SK-N-SH treated with all-trans-retinoic acid at 6 μM for 48 hours (cell line): ENCODE measurements at regions not wholly inside any gene's neighbourhood (a gene's known extent, or its start where the extent isn't known, plus 50 kb on each side); places are given as distances from the start of the nearest gene placed in this dataset.
A peak's percentile ranks its signal among the peaks of the same experiment; 100 is the strongest.

Experiments
- ATAC-seq: fragments of 200-7000 bp; cut with Tn5 transposase; 3 replicates; pipeline ENCODE4 v1.9.1; 2020; ENCODE audit warnings: mild to moderate bottlenecking, moderate library complexity
- BACH2 ChIP-seq: fragments of 250-450 bp; sonication (Bioruptor Pico); IDR thresholded peaks from 2 replicates; pipeline ENCODE4 v1.9.0; 2021; ENCODE audit warnings: mild to moderate bottlenecking, borderline replicate concordance
- CSDC2 ChIP-seq: fragments of 250-450 bp; sonication (Bioruptor Pico); IDR thresholded peaks from 2 replicates; pipeline ENCODE4 v1.5.0; 2020; ENCODE audit warnings: mild to moderate bottlenecking, moderate library complexity
- ESRRG ChIP-seq: fragments of 250-450 bp; sonication (Bioruptor Pico); IDR thresholded peaks from 2 replicates; pipeline ENCODE4 v1.6.1; 2021; ENCODE audit warnings: mild to moderate bottlenecking
- GLIS3 ChIP-seq: fragments of 250-450 bp; sonication (Bioruptor Pico); IDR thresholded peaks from 2 replicates; pipeline ENCODE4 v1.5.0; 2020; ENCODE audit warnings: mild to moderate bottlenecking, moderate library complexity
- ISL1 ChIP-seq: fragments of 250-450 bp; sonication (Bioruptor Pico); IDR thresholded peaks from 2 replicates; pipeline ENCODE4 v2.1.2; 2022; ENCODE audit warnings: mild to moderate bottlenecking, moderate library complexity
- OSR1 ChIP-seq: fragments of 250-450 bp; sonication (Bioruptor Pico); IDR thresholded peaks from 2 replicates; pipeline ENCODE4 v1.8.0; 2022; ENCODE audit warnings: moderate library complexity, mild to moderate bottlenecking, inconsistent platforms
- PPARA ChIP-seq: fragments of 250-450 bp; sonication (Bioruptor Pico); IDR thresholded peaks from 2 replicates; pipeline ENCODE4 v1.5.0; 2020; ENCODE audit warnings: mild to moderate bottlenecking, borderline replicate concordance
- TOX ChIP-seq: fragments of 250-450 bp; sonication (Bioruptor Pico); IDR thresholded peaks from 2 replicates; pipeline ENCODE4 v1.8.0; 2021; ENCODE audit warnings: mild to moderate bottlenecking, moderate library complexity, borderline replicate concordance
- ZC3H10 ChIP-seq: fragments of 250-450 bp; sonication (Bioruptor Pico); IDR thresholded peaks from 2 replicates; pipeline ENCODE4 v1.5.1; 2021; ENCODE audit warnings: mild to moderate bottlenecking, moderate library complexity
- ZNF565 ChIP-seq: fragments of 450-650 bp; formaldehyde crosslinking; conservative IDR thresholded peaks from 2 replicates; pipeline ENCODE4 v1.5.0; 2020; ENCODE audit warnings: low read depth, mild to moderate bottlenecking, moderate library complexity
- ZNF70 ChIP-seq: fragments of 450-650 bp; formaldehyde crosslinking; IDR thresholded peaks from 2 replicates; pipeline ENCODE4 v1.5.0; 2020; ENCODE audit warnings: mild to moderate bottlenecking, moderate library complexity
- ZNF8 ChIP-seq: fragments of 450-650 bp; formaldehyde crosslinking; IDR thresholded peaks from 2 replicates; pipeline ENCODE4 v1.5.0; 2020; ENCODE audit warnings: mild to moderate bottlenecking, moderate library complexity
- TF ChIP-seq, protein P1 (sequence below): fragments of 250-450 bp; sonication (Bioruptor Pico); IDR thresholded peaks from 2 replicates; pipeline ENCODE4 v1.5.1; 2020; ENCODE audit warnings: low read depth, mild to moderate bottlenecking, moderate library complexity
- TF ChIP-seq, protein P2 (sequence below): fragments of 250-450 bp; sonication (Bioruptor Pico); IDR thresholded peaks from 2 replicates; pipeline ENCODE4 v1.5.0; 2020; ENCODE audit warnings: mild to moderate bottlenecking, moderate library complexity
- TF ChIP-seq, protein P3 (sequence below): fragments of 250-450 bp; sonication (Bioruptor Pico); IDR thresholded peaks from 2 replicates; pipeline ENCODE4 v1.5.1; 2021; ENCODE audit warnings: mild to moderate bottlenecking, moderate library complexity
- TF ChIP-seq, protein P4 (sequence below): fragments of 250-450 bp; sonication (Bioruptor Pico); IDR thresholded peaks from 2 replicates; pipeline ENCODE4 v1.8.0; 2021; ENCODE audit warnings: low read depth, mild to moderate bottlenecking, moderate library complexity, borderline replicate concordance
- TF ChIP-seq, protein P5 (sequence below): fragments of 250-450 bp; sonication (Bioruptor Pico); IDR thresholded peaks from 2 replicates; pipeline ENCODE4 v1.8.0; 2020; ENCODE audit warnings: mild to moderate bottlenecking, moderate library complexity, borderline replicate concordance

DNA sequence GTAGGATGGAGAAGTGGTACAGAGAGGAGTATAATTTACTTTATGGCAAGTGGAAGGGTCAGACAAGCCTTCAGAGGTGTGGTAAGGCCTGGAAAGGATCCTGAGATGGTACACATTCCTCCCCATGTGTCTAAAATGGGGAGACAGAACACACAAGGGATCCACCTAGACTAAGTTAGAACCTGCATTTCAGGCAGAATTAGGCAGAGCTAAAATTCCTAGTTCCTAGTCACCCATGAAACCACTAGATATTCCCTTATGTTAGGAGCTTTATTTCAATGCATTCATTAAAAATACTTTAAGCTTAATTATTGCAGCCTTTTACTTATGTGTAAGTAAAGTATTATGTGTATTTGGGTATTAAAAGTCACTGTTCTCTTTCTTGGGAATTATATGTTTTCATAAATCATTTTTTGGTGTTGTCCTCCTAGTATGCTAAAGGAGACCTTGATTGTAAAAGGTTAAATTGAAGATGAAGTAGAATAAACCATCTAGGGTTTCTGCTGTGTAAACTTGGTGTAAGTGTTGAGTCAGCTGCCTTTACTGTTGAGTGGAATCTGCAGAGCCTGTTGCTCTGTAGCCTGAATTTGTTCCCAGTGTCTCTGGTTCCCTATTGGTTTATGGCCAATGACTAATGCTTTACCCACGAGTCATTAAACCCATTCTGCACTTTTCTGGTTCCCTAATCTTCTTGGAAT, 423.2 kb downstream of the ATP23 start:
- TF ChIP-seq OSR1 (CRISPR knock-in tag) (no peak), TOX (CRISPR knock-in tag) (no peak), GLIS3 (CRISPR knock-in tag) (no peak), CSDC2 (CRISPR knock-in tag) (no peak), ESRRG (CRISPR knock-in tag) (no peak), ZNF70 (no peak), ZNF565 (CRISPR knock-in tag) (no peak), PPARA (CRISPR knock-in tag) (no peak), ISL1 (no peak)
- TF ChIP-seq, protein P1, sequence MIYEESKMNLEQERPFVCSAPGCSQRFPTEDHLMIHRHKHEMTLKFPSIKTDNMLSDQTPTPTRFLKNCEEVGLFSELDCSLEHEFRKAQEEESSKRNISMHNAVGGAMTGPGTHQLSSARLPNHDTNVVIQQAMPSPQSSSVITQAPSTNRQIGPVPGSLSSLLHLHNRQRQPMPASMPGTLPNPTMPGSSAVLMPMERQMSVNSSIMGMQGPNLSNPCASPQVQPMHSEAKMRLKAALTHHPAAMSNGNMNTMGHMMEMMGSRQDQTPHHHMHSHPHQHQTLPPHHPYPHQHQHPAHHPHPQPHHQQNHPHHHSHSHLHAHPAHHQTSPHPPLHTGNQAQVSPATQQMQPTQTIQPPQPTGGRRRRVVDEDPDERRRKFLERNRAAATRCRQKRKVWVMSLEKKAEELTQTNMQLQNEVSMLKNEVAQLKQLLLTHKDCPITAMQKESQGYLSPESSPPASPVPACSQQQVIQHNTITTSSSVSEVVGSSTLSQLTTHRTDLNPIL (CRISPR knock-in tag) = no peak
- TF ChIP-seq, protein P2, sequence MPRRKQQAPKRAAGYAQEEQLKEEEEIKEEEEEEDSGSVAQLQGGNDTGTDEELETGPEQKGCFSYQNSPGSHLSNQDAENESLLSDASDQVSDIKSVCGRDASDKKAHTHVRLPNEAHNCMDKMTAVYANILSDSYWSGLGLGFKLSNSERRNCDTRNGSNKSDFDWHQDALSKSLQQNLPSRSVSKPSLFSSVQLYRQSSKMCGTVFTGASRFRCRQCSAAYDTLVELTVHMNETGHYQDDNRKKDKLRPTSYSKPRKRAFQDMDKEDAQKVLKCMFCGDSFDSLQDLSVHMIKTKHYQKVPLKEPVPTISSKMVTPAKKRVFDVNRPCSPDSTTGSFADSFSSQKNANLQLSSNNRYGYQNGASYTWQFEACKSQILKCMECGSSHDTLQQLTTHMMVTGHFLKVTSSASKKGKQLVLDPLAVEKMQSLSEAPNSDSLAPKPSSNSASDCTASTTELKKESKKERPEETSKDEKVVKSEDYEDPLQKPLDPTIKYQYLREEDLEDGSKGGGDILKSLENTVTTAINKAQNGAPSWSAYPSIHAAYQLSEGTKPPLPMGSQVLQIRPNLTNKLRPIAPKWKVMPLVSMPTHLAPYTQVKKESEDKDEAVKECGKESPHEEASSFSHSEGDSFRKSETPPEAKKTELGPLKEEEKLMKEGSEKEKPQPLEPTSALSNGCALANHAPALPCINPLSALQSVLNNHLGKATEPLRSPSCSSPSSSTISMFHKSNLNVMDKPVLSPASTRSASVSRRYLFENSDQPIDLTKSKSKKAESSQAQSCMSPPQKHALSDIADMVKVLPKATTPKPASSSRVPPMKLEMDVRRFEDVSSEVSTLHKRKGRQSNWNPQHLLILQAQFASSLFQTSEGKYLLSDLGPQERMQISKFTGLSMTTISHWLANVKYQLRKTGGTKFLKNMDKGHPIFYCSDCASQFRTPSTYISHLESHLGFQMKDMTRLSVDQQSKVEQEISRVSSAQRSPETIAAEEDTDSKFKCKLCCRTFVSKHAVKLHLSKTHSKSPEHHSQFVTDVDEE (CRISPR knock-in tag) = no peak
- TF ChIP-seq, protein P3, sequence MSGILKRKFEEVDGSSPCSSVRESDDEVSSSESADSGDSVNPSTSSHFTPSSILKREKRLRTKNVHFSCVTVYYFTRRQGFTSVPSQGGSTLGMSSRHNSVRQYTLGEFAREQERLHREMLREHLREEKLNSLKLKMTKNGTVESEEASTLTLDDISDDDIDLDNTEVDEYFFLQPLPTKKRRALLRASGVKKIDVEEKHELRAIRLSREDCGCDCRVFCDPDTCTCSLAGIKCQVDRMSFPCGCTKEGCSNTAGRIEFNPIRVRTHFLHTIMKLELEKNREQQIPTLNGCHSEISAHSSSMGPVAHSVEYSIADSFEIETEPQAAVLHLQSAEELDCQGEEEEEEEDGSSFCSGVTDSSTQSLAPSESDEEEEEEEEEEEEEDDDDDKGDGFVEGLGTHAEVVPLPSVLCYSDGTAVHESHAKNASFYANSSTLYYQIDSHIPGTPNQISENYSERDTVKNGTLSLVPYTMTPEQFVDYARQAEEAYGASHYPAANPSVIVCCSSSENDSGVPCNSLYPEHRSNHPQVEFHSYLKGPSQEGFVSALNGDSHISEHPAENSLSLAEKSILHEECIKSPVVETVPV (CRISPR knock-in tag) = no peak
- TF ChIP-seq, protein P4, sequence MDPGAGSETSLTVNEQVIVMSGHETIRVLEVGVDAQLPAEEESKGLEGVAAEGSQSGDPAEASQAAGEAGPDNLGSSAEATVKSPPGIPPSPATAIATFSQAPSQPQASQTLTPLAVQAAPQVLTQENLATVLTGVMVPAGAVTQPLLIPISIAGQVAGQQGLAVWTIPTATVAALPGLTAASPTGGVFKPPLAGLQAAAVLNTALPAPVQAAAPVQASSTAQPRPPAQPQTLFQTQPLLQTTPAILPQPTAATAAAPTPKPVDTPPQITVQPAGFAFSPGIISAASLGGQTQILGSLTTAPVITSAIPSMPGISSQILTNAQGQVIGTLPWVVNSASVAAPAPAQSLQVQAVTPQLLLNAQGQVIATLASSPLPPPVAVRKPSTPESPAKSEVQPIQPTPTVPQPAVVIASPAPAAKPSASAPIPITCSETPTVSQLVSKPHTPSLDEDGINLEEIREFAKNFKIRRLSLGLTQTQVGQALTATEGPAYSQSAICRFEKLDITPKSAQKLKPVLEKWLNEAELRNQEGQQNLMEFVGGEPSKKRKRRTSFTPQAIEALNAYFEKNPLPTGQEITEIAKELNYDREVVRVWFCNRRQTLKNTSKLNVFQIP = no peak
- TF ChIP-seq, all 23 proteins: peak for 0
- peak; percentile 94 for ATAC-seq

DNA sequence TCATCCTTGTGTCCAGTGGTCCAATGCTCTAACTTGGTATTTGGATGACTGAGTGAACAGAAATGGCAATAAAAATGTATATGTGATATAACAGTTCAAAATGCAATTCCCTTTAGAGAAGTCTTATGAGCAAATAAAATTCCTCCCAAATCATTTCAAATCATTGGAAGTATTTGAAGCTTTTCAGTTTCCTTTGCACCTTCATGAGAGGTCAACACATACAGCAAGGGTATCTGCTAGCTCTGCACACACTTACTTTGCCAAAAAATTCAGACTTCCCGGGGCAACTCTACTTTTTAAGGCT, 423.7 kb downstream of the ATP23 start:
- ATAC-seq = peak; percentile 32; the same call in 2 of the 3 replicates
- no peak for TF ChIP-seq ESRRG (CRISPR knock-in tag)
- TF ChIP-seq, protein P1 (CRISPR knock-in tag) = no peak
- no peak for TF ChIP-seq ZC3H10
- TF ChIP-seq, protein P5, sequence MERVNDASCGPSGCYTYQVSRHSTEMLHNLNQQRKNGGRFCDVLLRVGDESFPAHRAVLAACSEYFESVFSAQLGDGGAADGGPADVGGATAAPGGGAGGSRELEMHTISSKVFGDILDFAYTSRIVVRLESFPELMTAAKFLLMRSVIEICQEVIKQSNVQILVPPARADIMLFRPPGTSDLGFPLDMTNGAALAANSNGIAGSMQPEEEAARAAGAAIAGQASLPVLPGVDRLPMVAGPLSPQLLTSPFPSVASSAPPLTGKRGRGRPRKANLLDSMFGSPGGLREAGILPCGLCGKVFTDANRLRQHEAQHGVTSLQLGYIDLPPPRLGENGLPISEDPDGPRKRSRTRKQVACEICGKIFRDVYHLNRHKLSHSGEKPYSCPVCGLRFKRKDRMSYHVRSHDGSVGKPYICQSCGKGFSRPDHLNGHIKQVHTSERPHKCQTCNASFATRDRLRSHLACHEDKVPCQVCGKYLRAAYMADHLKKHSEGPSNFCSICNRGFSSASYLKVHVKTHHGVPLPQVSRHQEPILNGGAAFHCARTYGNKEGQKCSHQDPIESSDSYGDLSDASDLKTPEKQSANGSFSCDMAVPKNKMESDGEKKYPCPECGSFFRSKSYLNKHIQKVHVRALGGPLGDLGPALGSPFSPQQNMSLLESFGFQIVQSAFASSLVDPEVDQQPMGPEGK = no peak
- TF ChIP-seq OSR1 (CRISPR knock-in tag) = no peak
- TF ChIP-seq BACH2 = no peak
- no peak for TF ChIP-seq ZNF8 (CRISPR knock-in tag)
- TF ChIP-seq CSDC2 (CRISPR knock-in tag) = no peak
- TF ChIP-seq, protein P2 (CRISPR knock-in tag) = no peak
- TF ChIP-seq ZNF70 = no peak
- TF ChIP-seq, protein P3 (CRISPR knock-in tag) = no peak
- no peak for TF ChIP-seq ISL1
- TF ChIP-seq, protein P4 = no peak
- no peak for TF ChIP-seq PPARA (CRISPR knock-in tag)
